Ramos (cell line): ENCODE measurements at regions not wholly inside any gene's neighbourhood (a gene's known extent, or its start where the extent isn't known, plus 50 kb on each side); places are given as distances from the start of the nearest gene placed in this dataset.
"Not testable (repeated sequence)": the region's sequence is repeated elsewhere in the genome, so short reads cannot be mapped to it uniquely, and the experiment has no call there.

Experiments
- in situ Hi-C: fragments of 300-500 bp; cut with MboI; formaldehyde crosslinking; loops from one replicate; pipeline ENCODE4 v1.14.3; 2022; ENCODE audit warnings: low sequenced_read_pairs; ENCODE audit not compliant: unreplicated experiment

DNA sequence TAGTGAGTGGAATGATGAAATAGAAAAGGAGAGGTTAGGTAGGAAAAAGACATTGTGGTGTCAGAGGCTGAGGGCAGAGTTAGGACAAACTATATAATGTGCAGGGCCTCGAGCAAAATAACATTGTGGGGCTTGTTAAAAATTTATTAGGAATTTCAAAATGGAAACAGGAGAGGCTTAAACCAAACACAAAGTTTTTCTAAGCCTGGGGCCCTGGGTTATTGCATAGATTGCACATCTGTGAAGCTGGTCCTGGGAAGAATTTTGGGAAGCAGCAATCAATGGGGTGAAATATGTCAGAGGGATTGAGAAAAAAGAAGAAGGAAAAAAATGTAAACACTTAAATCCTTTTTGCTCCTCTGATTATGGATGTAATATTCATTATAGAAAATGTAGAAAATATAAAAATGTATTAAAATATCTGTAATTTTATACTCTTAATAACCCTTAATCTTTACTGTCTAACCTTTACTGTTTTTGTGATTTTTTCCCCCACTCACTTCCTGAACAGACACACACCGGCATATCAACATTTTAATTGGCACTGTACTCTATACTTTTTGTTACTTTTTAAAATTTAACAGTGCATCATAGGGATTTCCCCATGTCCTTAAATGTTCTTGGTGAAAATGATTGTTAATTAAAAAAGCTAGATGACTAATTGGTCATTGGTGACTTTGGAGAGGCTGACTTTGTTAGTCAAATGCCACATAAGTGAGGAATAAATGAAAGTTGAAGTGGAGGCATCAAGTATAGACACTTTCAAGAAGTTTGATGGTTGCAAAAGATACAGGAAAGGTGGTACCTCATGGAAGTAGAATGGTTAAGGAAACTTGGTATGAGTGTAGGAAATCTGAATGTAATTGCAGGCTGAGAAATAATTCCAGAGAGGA lies 183.4 kb downstream of the NFKBIZ start:
- in situ Hi-C loops = no loop called here

- in situ Hi-C loops = no loop called here
Measured at GRCh38 chr3:102034639-102035451, 185.5 kb downstream of the NFKBIZ start.

GRCh38 chr3:102036017-102036416 lies 186.7 kb downstream of the NFKBIZ start:
- in situ Hi-C loops = no loop called here

DNA sequence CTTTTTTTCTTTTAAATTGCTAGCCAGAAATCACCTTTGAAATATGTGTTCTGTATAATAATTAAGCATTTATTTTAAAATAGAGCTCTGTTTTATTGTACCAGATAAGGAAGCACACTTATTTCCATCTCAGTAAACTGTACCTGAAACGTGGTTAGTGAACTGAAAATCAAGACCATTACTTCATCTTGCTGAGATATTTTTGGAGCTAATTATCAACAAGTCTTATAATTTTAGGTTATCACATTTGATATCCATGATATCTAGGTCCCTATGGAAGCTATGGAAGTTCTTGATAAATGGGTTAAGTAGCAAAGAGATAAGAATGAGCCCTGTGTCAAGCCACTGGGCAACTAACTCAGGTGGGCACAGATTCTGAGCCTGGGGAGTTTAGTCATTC lies 187.2 kb downstream of the NFKBIZ start:
- in situ Hi-C loops = no loop called here

DNA sequence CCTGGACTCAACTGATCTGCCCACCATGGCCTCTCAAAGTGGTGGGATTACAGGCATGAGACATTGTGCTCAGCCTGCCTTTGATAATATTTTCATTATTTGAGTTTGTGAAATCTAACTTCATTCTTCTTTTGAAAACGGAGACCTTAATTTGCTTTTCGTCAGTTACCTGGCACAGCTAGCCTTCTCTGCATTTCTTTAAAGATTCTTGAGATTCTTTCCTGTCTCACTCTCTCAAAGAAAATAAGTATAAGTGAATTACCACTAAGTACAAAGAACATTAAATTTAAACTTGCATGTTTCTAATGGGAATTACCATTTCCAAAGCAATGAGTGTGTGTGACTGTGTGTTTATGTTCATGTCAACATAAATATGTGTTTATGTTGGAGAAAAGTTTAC lies 187.9 kb downstream of the NFKBIZ start:
- in situ Hi-C loops = no loop called here

GRCh38 chr3:102037791-102038190 lies 188.5 kb downstream of the NFKBIZ start:
- in situ Hi-C loops = no loop called here

- in situ Hi-C loops = no loop called here
Measured at GRCh38 chr3:102038477-102039142, 189.3 kb downstream of the NFKBIZ start.

DNA sequence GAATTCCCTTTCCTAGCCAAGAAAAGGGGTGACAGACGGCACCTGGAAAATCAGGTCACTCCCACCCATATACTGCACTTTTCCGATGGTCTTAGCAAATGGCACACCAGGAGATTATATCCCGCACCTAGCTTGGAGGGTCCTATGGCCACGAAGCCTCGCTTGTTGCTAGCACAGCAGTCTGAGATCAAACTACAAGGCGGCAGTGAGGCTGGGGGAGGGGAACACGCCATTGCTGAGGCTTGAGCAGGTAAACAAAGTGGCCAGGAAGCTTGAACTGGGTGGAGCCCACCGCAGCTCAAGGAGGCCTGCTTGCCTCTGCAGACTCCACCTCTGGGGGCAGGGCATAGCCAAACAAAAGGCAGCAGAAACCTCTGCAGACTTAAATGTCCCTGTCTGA lies 190.8 kb downstream of the NFKBIZ start:
- in situ Hi-C loops = not testable (repeated sequence)

DNA sequence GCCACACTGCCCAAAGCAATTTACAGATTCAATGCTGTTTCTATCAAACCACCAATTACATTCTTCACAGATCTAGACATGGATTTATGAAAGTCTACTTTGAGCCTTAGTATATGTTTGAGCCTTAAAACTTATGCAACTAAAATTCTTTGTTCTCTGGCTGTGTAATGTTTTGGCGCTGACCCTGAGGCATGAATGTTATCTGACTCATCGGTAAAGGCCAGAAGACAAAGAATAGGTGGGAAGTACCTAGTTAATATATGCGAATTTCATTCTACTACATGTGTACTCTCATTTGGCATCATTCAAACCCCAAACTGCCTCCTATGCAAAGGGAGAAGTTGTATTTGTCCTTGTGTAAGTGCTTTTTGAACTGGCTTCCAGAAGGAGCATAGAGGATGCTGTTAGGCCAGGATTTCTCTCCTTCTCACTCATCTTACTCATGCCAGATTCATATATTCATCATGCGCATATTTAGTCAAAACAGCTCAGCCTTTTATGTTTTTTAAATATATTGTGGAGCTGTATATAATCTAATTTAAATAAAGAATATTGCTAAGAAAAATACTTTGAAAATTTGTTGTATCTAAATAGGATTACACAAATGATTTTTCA lies 204.2 kb downstream of the NFKBIZ start:
- in situ Hi-C loops = no loop called here

DNA sequence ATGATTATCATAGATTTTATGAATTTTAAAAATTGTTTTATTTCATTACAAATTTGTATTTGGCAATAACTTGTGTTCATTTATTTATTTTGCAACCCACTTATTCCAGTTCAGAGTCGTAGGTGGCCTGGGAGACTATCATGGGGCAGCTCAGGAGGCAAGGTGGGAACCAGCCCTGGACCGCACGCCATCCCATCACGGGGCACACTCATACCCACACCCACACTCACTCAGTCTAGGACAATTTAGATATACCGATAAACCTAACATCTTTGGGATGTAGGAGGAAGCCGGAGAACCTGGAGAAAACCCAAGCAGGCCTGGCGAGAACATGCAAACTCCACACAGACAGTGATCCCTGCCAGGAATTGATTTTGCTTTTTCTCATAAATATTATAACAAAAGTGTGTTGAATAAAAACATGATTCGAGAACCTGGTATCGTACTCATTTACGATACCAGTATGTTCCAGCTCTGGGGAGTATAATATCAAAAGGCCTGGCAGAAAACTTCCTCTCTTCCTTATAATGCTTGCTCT lies 205.3 kb downstream of the NFKBIZ start:
- in situ Hi-C loops = no loop called here

DNA sequence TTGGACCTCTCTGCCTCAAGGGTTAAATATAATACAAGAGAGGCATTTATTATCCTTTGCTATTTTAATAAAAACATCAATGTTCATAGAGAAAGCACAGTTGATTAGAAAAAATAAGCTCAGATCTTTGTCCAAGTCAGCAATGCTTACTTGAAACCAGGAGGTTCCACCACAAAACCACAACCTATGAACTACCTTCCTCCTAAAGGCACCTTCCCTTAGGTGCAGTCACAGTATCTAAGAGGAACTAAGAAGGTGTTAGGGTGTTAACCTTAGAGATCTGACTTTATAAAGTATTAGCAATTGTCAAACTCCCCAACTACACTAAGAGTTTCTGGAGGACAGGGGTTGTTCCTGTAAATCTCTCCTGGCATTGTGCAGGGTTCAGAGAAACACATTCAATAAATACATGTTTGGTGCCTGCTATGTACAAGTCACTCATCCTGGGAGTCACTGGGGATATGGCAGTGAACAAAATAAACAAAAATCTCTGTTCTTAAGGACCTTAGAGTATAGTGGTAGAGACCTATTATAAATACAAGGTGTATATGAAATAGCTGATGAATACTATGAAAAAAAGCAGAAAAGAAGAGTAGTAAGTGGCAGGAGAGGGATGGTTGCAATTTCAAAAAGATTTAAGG lies 208.6 kb downstream of the NFKBIZ start:
- in situ Hi-C loops = no loop called here

- in situ Hi-C loops = no loop called here
Measured at GRCh38 chr3:102059145-102059943, 210.0 kb downstream of the NFKBIZ start.

DNA sequence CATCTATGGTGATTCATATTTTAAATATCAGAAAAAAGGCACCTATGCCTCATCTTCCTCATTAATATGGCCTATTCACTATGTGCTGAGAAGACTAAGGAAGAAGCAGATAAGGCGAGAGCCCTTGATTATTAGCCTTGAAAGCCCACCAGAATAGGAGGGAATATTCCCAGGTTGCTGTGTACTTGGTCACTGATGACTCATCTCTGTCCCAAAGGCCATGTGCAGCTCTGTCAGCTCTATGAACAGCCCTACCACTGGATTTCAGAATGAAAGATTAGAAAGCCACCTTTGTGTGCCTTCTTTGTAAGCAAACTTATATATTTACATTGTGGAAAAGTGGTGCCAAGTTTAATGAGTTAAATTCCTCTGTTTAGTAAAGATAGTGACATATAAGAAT lies 211.5 kb downstream of the NFKBIZ start:
- in situ Hi-C loops = no loop called here

DNA sequence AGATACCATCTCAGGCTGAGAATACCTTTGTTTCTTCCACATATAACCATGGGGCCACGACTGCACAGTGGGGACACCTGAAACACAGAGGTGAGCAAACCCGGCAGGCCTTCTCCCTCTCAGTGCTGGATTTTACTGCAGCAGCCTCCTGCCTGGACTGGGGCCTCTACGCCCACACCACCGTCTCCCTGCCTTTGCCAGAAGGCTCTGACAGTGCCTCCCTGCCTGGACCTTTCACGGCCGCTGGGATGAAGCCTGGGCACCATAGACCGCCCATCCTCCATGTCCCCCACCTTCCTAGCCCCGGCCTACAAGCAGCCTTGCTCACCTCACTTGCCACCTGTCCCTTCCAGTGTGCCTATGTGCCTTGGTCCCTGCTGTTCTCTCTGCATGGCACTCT lies 214.3 kb downstream of the NFKBIZ start:
- in situ Hi-C loops = no loop called here

DNA sequence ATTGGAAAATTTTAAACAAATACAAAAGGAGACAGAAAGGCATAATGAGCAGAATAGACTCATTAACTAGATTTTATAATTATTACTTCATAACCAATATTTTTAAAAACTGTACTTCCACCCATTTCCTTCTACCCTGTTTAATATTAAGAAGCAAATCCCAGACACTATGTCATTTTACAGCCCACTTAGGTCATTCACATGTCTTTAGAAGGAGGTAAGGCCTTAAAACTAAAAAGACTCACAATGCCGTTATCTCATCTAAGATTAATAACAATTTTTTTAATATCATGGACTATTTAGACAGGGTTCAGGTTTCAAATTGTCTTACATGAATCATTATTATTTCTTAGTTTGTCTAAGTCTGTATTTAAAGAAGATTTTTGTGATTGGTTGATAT lies 217.2 kb downstream of the NFKBIZ start:
- in situ Hi-C loops = no loop called here

GRCh38 chr3:102068327-102068726 lies 219.0 kb downstream of the NFKBIZ start:
- in situ Hi-C loops = no loop called here

DNA sequence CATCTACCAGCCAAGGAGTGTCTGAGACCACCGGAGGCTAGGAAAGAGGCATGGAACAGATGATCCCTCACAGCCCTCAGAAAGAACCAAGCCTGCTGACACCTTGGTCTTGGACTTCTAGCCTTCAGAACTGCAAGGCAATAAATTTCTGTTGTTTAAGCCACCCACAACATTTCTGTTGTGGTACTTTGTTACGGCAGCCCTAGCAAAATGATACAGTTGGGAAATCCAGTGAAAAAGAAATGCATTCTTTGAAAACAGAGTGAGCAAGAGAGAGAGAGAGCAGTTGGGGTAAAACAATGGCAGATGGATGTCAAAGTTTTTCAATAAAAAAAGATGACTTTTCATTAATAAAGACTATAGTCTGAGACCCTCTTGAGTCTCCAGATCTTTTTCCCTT lies 219.4 kb downstream of the NFKBIZ start:
- in situ Hi-C loops = no loop called here

DNA sequence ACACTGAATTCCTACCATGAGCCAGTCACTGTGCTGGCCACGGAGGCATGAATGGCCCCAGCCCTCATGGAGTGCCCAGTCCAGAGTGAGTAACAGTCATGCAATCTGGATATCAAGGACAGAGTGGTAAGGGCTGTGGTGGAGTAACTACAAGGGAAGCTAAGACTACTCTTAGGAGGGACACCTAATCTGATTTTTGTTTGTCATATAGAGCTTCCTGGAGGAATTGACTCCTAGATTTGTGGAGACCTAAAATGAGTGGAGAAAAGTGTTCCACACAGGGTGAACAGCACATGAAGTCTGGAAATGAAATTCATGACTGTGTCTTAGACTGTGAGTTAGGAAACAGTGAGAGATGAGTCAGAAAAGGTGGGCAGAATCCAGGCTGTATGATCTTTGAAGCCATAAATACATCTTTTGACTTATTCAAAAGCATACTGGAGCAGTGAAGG lies 219.9 kb downstream of the NFKBIZ start:
- in situ Hi-C loops = no loop called here

GRCh38 chr3:102074946-102075345 lies 225.6 kb downstream of the NFKBIZ start:
- in situ Hi-C loops = no loop called here
